ENCODE measurements at regions not wholly inside any gene's neighbourhood (a gene's known extent, or its start where the extent isn't known, plus 50 kb on each side); places are given as distances from the start of the nearest gene placed in this dataset.

DNA sequence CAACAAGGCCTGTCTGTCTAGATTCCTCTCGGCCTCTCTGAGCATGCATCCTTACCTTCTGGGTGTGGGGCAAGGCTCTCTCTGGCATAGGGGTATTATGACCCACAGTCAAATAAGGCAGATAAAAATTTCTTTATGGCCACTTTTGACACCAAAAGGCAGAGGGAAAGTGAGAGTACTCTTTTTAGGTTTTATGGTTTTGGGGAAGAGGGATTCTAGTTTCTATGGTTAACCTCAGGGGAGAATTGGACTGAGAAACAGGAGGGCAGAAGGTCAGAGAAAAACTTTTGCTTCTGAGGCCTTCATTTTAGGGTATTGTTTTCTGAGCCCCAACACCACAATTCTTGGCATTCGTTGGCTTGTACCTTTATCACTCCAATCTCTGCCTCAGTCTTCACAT, 70.0 kb upstream of the CCDC54 start:
- no peak for TF ChIP-seq CTCF (IDR thresholded peaks at IDR 0.05; ENCODE audit: insufficient read depth, low read depth, low read length)
- H3K4me3 ChIP-seq (ENCODE audit: low read depth, low read length), result no peak overlapping the region
- no peak for DNase-seq (ENCODE audit: low read depth)

DNA sequence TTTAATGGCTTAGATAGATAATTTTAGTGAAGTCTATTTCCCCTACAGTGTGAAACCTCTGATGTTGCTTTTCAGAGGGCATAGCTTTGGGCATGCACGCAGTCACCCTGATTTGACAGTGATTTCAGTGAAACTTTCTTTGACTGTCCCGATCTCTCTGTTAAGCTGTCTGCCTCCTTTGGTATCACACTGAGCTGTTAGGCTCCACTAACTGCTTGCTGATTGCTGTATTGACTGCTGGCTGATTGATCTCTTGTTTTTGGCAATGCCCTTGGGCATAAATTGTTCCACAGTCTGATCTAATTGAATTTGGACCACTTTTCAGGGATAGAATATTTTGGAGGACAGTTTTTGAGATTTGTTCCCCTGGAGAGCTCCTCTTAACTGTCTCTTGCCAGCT, 68.5 kb upstream of the CCDC54 start:
- H3K4me3 ChIP-seq (ENCODE audit: low read depth, low read length), result no peak overlapping the region
- TF ChIP-seq CTCF (IDR thresholded peaks at IDR 0.05; ENCODE audit: insufficient read depth, low read depth, low read length), result no peak
- no peak for DNase-seq (ENCODE audit: low read depth)

- DNase-seq (ENCODE audit: low read depth), result no peak
- no peak for TF ChIP-seq CTCF (IDR thresholded peaks at IDR 0.05; ENCODE audit: insufficient read depth, low read depth, low read length)
- no peak overlapping the region for H3K4me3 ChIP-seq (ENCODE audit: low read depth, low read length)
These were observed 67.9 kb upstream of the CCDC54 start for GRCh38 chr3:107309312-107309711.

DNA sequence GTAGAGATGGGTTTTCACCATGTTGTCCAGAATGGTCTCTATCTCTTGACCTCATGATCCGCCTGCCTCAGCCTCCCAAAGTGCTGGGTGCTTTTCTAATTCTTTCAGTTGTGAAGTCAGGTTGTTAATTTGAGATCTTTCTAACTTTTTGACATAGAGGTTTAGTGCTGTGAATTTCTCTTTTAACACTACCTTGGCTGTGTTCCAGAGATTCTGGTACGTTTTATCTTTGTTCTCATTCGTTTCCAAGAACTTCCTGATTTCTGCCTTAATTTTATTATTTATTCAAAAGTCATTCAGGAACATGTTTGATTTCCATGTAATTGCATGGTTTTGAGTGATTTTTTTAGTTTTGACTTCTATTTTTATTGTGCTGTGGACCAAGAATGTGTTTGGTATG, 63.5 kb upstream of the CCDC54 start:
- DNase-seq (ENCODE audit: low read depth), result no peak
- no peak overlapping the region for H3K4me3 ChIP-seq (ENCODE audit: low read depth, low read length)
- no peak for TF ChIP-seq CTCF (IDR thresholded peaks at IDR 0.05; ENCODE audit: insufficient read depth, low read depth, low read length)

- peak; percentile 18 for DNase-seq (ENCODE audit: low read depth)
These were observed 62.1 kb upstream of the CCDC54 start for GRCh38 chr3:107315141-107315540.

DNA sequence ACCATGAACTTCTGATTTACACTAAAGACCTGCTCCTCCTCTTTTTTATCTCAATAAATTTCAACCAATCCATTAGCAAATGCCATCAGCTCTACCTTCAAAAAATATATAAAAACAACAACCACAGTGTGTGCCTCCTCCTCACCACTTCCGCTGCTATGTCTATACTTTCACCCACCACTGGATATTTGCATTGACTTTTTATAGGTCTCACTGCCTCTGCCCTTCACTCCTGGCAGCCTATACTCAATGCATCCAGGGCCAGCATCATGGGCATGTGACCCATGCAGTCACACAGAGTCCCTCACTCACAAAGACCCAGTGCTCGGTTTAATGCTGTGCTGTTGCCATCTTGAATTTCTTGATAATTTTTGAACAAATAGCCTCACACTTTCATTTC, 53.5 kb upstream of the CCDC54 start:
- TF ChIP-seq CTCF (IDR thresholded peaks at IDR 0.05; ENCODE audit: insufficient read depth, low read depth, low read length), result no peak
- H3K4me3 ChIP-seq (ENCODE audit: low read depth, low read length), result no peak overlapping the region
- DNase-seq (ENCODE audit: low read depth), result no peak

More at GRCh38 chr3:107315141-107315540, 62.1 kb upstream of the CCDC54 start:
- TF ChIP-seq CTCF (IDR thresholded peaks at IDR 0.05; ENCODE audit: insufficient read depth, low read depth, low read length), result no peak
- H3K4me3 ChIP-seq (ENCODE audit: low read depth, low read length), result no peak overlapping the region

- H3K4me3 ChIP-seq (ENCODE audit: low read depth, low read length), result no peak overlapping the region
- no peak for TF ChIP-seq CTCF (IDR thresholded peaks at IDR 0.05; ENCODE audit: insufficient read depth, low read depth, low read length)
- DNase-seq (ENCODE audit: low read depth), result no peak
These were observed 51.8 kb upstream of the CCDC54 start for GRCh38 chr3:107325446-107325845.
